Astrocyte (in vitro differentiated cells and primary cell): ENCODE measurements at regions not wholly inside any gene's neighbourhood (a gene's known extent, or its start where the extent isn't known, plus 50 kb on each side); places are given as distances from the start of the nearest gene placed in this dataset.

Experiments
- EZH2 ChIP-seq: IDR thresholded peaks from 2 replicates; pipeline ENCODE4 v1.6.1; 2012; ENCODE audit warnings: mild to moderate bottlenecking, low read length, inconsistent platforms; ENCODE audit not compliant: insufficient read depth
- TF ChIP-seq, protein P1 (sequence below): IDR thresholded peaks from 2 replicates; pipeline ENCODE4 v1.5.1; 2011; ENCODE audit warnings: low read depth, mild to moderate bottlenecking, inconsistent platforms, low read length, moderate library complexity; ENCODE audit not compliant: insufficient read depth

DNA sequence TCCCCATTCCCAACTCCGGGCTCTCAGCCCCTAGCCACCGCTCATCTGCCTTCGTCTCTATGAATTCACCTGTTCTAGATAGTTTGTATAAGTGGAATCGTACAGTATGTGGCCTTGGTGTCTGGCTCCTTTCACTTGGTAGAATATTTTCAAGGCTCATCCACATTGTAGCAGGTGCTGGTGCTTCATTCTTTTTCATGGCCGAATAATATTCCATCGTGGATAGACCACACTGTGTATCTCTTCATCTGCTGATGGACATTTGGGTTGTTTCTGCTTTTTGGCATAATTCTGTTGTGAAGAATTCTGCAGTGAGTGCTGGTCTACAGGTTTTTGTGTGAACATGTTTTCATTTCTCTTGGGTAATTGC is 324.2 kb downstream of the SEC14L1 start:
- TF ChIP-seq EZH2 = no peak
- TF ChIP-seq, protein P1, sequence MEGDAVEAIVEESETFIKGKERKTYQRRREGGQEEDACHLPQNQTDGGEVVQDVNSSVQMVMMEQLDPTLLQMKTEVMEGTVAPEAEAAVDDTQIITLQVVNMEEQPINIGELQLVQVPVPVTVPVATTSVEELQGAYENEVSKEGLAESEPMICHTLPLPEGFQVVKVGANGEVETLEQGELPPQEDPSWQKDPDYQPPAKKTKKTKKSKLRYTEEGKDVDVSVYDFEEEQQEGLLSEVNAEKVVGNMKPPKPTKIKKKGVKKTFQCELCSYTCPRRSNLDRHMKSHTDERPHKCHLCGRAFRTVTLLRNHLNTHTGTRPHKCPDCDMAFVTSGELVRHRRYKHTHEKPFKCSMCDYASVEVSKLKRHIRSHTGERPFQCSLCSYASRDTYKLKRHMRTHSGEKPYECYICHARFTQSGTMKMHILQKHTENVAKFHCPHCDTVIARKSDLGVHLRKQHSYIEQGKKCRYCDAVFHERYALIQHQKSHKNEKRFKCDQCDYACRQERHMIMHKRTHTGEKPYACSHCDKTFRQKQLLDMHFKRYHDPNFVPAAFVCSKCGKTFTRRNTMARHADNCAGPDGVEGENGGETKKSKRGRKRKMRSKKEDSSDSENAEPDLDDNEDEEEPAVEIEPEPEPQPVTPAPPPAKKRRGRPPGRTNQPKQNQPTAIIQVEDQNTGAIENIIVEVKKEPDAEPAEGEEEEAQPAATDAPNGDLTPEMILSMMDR = no peak
